ENCODE measurements at regions not wholly inside any gene's neighbourhood (a gene's known extent, or its start where the extent isn't known, plus 50 kb on each side); places are given as distances from the start of the nearest gene placed in this dataset.

DNA sequence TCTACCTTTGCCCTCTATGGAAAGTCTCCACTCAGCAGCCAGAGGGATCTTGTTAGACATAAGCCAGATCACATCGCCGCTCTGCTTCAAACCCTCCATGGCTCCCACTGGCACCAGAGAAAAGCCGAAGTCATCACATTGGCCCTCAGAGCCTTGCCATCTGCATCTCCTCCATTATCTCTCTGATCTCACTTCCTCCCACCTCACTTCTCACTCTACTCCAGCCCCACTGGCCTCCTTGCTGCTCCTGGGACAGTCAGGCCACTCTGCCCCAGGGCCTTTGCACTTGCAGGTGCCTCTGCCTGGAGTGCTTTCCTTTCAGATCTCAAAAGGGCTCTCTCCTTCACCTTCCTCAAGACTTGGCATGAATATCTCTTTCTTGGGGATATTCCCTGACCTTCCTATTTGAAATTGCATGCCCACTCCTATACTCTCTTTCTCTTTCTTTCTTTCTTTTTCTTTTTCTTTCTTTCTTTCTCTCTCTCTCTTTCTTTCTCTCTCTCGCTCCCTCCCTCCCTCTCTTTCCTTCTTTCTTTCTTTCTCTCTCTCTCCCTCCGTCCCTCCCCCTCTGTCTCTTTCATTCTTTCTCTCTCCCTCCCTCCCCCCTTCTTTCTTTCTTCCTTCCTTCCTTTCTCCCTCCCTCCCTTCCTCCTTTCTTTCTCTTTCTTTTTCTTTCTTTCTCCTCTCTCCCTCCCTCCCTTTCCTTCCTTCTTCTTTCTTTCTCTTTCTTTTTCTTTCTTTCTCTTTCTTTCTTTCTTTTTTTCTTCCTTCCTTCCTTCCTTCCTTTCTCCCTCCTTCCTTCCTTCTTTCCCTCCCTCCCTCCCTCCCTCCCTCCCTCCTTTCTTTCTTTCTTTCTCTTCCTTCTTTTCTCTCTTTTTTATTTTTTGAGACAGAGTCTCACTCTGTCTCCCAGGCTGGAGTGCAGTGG lies 96.0 kb upstream of the CASZ1 start:
- TF ChIP-seq CTCF (IDR thresholded peaks at IDR 0.05): no peak
- no peak for TF ChIP-seq POLR2A (IDR thresholded peaks at IDR 0.05)

Measured in prostate gland (tissue), 2 donors.